IMR-90 (cell line): ENCODE measurements at regions not wholly inside any gene's neighbourhood (a gene's known extent, or its start where the extent isn't known, plus 50 kb on each side); places are given as distances from the start of the nearest gene placed in this dataset.

Source experiments
- POLR2A ChIP-seq: IDR thresholded peaks from 2 replicates; pipeline ENCODE4 v1.6.1; 2012; ENCODE audit warnings: mild to moderate bottlenecking, low read depth, low read length
- TF ChIP-seq, protein P1 (sequence below): conservative IDR thresholded peaks from 2 replicates; pipeline ENCODE4 v1.5.1; 2012; ENCODE audit warnings: mild to moderate bottlenecking, low read depth, low read length, improper control_type of control experiment

DNA sequence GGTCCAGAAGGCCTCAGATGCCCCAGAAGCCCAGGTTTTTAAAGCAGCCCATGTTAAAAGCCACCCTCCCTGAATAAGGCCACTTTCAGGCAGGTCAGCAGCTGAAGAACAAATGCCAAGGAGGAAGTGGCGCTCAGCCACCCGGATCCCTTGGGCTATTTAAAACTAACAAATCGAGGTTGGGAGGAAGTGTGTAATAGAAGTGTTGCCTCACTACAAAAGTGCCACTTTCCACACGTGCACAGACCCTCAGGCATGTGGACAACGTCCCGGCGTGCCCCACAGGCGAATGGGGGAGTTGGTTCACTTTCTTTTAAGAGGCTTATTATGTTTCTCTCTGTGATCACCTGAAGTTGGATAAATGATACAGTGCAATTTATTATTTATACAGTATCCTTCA lies 173.8 kb upstream of the SALL3 start:
- TF ChIP-seq POLR2A, result no peak
- TF ChIP-seq, protein P1, sequence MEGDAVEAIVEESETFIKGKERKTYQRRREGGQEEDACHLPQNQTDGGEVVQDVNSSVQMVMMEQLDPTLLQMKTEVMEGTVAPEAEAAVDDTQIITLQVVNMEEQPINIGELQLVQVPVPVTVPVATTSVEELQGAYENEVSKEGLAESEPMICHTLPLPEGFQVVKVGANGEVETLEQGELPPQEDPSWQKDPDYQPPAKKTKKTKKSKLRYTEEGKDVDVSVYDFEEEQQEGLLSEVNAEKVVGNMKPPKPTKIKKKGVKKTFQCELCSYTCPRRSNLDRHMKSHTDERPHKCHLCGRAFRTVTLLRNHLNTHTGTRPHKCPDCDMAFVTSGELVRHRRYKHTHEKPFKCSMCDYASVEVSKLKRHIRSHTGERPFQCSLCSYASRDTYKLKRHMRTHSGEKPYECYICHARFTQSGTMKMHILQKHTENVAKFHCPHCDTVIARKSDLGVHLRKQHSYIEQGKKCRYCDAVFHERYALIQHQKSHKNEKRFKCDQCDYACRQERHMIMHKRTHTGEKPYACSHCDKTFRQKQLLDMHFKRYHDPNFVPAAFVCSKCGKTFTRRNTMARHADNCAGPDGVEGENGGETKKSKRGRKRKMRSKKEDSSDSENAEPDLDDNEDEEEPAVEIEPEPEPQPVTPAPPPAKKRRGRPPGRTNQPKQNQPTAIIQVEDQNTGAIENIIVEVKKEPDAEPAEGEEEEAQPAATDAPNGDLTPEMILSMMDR, result no peak
